ENCODE measurements at regions not wholly inside any gene's neighbourhood (a gene's known extent, or its start where the extent isn't known, plus 50 kb on each side); places are given as distances from the start of the nearest gene placed in this dataset.

DNA sequence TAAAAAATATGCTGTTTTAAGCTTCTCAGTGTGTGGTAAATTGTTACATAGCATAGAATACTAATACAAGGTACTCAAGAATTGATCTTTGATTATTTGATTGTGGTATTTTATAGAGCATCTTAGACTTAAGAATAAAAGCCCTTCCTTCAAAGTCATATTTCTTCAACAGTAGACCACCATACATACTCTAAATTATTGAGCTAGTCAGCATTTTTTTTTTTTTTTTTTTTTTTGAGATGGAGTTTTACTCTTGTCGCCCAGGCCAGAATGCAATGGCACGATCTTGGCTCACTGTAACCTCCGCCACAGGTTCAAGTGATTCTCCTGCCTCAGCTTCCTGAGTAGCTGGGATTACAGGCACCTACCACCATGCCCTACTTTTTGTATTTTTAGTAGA, 436.7 kb upstream of the LUZP2 start:
- no peak for DNase-seq (ENCODE audit: low read depth)

GRCh38 chr11:24064309-24064903, 432.4 kb upstream of the LUZP2 start:
- no peak for DNase-seq (ENCODE audit: low read depth)

- no peak for DNase-seq (ENCODE audit: low read depth)
Observed at GRCh38 chr11:24068197-24068596, 428.7 kb upstream of the LUZP2 start.

DNA sequence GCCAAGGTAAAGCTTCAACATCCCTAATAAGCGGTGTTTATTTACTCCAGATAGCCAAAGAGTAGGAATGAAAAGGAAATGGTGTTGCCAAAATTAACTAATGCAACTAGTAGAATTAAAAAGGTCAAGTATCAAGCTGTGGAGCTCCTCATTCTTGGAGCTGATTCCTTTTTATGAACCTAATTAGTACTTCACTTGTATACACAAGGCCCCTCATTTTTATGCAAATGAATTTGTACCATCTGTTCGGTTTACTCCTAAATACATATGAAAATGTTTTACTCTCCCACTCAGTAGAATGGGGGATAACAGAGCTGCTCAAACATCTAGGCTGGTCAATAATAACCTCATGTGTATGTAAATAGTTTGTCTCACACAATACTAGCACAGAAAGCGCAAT, 426.4 kb upstream of the LUZP2 start:
- no peak for DNase-seq (ENCODE audit: low read depth)

GRCh38 chr11:24078018-24078417, 418.8 kb upstream of the LUZP2 start:
- no peak for DNase-seq (ENCODE audit: low read depth)

DNA sequence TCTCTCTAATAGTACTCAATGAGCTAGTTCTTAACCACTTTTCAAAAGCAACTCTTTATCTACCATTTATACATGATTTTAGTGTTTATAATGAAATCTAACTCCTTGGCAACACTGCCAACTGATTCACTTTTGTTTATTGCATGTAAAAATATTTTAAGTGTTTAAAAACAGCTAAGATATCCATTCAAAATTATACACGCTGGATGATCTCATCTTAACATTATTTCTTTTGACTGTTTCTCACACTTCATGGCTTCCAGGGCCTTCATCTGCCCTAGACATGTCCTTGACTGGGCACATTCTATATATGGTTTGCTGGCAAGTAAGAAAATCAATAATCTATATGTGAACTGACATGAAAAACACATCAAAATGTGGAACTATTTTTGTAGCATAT, 414.6 kb upstream of the LUZP2 start:
- DNase-seq (ENCODE audit: low read depth), result no peak

DNA sequence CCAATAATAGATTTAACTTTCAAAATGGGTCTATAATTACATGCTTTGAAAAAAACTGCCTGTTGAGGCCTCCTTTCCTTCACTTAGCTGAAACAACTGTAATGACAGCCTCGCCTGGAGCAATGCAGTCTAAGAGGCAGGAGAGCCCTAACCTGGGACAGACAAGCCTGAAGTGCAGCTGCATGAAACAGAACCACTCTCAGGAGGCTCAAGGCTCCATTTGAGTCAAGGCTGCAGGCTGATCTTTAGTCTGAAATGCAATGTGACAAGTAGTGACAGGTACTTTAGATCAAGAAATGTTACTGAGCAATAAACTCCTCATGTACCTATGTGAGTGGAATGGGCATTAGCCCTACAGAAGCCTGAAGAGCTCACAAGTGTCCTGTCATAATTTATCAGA, 414.0 kb upstream of the LUZP2 start:
- DNase-seq (ENCODE audit: low read depth), result no peak

- no peak for DNase-seq (ENCODE audit: low read depth)
Observed at GRCh38 chr11:24084956-24085355, 411.9 kb upstream of the LUZP2 start.

GRCh38 chr11:24086921-24087320, 409.9 kb upstream of the LUZP2 start:
- no peak for DNase-seq (ENCODE audit: low read depth)

DNA sequence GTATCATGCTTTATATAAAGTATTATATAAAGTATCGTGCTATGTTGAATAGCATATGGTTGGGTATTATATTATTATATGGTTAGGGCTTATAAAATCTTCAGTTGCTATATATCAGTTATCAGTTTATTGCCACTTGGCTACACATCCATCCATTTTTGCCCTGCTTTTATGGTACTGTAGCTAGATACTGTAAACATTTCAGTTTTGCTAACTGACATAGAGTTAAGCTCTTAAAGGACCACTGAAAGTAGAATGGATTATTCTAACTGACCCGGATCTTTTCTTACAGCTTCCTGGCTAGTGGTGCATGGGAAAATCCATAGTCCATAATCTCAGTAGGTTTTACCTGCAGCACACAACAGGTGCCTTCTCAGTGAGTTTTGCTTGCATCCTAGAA, 405.3 kb upstream of the LUZP2 start:
- DNase-seq (ENCODE audit: low read depth), result no peak

DNA sequence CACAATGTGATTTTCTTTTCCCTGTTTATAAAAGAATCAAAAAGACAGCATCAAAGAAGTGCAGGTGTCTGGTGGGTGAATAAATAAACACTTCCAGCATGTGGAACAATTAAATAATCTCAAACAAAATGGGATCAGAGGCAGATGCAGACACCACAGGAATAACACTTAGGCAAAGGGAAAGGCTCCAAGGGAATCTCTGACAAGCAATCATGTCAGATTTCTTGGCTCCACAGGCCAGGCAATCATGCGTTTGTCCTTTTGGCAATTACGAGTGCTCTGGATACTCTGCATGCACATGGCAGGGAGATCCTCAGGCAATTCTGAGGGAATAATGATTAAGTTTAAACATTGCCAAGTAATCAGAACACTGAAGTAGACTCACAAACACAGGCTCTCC, 403.5 kb upstream of the LUZP2 start:
- no peak for DNase-seq (ENCODE audit: low read depth)

- DNase-seq (ENCODE audit: low read depth), result no peak
Observed at GRCh38 chr11:24108609-24109008, 388.2 kb upstream of the LUZP2 start.

- DNase-seq (ENCODE audit: low read depth), result no peak
Observed at GRCh38 chr11:24122291-24122690, 374.6 kb upstream of the LUZP2 start.

DNA sequence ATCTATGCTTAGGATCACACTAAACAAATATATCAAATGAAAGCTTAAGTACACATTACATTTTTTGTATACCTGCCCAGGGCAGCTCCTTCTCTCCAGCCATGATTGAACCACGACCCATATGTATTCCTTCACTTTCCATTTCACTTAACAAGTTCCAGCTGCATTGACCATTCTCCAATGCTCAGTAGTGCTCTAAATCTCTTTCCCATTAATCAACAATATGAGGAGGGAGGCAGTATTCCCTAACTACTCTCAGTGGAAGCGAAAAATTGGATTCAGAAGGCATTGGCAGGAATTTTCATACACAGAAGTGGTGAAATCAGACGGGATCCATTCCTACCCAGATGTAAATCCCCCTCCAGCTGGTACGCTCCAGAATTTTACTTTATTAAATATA, 372.0 kb upstream of the LUZP2 start:
- DNase-seq (ENCODE audit: low read depth), result no peak

GRCh38 chr11:24131698-24132097, 365.2 kb upstream of the LUZP2 start:
- no peak for DNase-seq (ENCODE audit: low read depth)

DNA sequence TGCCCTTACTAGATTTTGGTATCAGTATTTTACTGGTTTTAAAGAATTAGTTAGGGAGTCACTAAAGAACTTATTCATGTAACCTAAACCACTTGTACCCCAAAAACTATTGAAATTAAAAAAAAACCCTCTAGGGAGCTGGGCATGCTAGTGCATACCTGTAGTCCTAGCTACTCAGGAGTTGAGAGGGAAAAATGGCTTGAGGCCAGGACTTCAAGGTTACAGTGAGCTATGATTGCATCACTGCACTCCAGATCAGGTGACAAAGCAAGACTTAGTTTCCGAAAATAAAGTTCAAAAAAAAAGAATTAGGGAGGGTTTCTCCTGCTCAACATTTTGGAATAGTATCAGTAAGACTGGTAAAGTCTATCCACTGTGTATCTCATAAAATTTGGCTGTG, 364.4 kb upstream of the LUZP2 start:
- no peak for DNase-seq (ENCODE audit: low read depth)

DNA sequence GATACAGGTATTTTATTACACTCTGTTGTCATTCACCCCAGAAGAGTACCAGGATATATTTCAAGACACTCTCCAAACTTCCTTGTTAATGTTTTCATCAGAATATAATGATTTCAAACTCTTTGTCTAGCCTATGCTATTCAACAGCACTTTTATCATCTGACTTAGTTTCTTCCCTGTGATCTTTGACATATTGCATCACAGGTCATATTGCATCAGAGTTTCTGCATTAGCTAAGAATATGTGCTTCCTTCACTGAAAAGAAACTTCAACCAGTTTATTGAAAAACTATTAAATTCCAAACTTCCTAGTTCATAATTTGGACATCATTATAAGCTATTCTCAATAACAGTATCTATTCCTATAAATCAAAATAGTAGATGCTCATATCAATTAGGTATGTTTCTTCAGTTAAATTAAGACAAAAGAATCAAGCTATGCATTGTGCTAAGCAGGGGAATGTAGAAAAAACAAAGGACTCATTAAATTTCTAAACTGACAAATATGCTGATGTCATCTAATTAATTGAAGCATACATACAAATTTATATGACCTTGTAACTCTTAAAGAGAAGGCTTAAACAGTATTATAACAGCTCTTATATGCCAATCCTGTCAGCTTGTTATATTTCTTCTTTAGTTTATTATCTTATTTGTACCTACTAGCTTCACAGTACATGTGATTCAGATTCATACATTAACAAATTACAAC, 361.8 kb upstream of the LUZP2 start:
- no peak for DNase-seq (ENCODE audit: low read depth)

DNA sequence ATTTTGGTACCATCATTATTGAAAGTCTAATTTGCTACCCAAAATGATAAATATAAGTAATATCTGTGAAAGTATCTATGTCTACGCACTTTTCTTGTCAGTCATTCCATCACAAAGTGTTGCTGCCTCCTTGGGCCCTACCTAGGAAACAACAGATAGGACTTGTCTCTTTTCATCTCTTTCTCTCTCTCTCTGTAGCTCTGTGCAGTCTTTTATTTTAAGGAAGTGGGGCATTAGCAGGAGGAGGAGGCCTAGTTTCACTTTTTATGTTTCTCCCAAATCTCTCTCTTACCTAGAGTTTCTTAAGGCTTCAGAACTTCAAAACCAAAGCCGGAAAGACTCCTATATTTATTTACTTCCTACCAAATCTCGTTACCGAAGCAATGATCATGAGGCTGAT, 354.8 kb upstream of the LUZP2 start:
- DNase-seq (ENCODE audit: low read depth), result no peak

DNA sequence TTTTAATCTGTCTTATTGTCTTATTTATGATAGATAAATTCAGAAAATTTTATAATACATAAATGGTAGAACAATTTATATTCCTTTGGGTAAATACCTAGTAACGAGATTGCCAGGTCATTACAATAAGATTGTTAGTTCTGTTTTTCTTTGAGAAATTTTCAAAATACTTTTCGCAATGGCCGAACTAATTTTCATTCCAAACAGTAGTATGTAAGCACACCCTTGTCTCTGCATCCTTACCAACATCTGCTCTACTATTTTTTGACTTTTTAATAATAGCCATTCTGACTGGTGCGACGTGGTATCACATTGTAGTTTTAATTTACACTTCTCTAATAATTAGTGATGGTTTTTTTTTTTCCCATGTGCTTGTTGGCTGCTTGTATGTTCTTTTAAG, 351.4 kb upstream of the LUZP2 start:
- DNase-seq (ENCODE audit: low read depth), result peak; percentile 13

- no peak for DNase-seq (ENCODE audit: low read depth)
Observed at GRCh38 chr11:24153337-24153736, 343.5 kb upstream of the LUZP2 start.

DNA sequence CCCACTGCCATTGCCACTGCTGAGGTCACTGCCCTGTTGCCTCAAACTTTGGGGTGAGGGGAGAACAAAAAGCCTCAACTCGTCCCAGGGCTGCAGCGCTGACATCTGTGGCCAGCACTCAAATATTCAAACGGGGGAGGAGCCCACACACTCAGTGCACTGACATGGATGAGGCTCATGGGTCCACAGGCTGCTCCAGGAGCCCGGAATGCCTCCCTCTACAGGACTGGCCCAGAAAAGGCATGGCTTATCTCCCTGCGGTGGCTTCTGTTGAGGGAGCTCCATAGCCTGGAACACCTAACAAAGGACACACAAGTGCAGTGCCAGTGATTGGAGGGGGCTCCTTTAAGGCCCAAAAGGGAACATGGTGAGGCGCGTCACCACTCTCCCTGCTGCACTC, 341.1 kb upstream of the LUZP2 start:
- DNase-seq (ENCODE audit: low read depth), result no peak

DNA sequence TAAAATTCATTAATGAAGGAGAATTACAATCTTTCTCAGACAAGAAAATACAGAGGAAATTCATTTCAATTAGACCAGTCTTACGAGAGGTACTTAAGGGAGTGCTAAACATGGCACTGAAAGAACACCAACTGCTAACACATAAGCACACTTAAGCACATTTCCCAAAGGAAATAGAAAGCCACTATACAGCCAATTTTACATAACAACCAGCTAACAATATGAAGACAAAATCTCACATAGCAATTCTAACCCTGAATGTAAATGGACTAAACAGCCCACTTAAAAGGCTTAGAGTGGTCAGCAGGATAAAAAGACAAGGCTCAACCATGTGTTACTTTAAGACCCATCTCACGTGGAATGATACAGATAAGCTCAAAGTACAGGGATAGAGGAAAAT, 339.5 kb upstream of the LUZP2 start:
- no peak for DNase-seq (ENCODE audit: low read depth)

- DNase-seq (ENCODE audit: low read depth), result no peak
Observed at GRCh38 chr11:24161587-24161986, 335.3 kb upstream of the LUZP2 start.

- DNase-seq (ENCODE audit: low read depth), result no peak
Observed at GRCh38 chr11:24163146-24163545, 333.7 kb upstream of the LUZP2 start.

Measured in fibroblast of gingiva (primary cell).